Activated CD4-positive, alpha-beta T cell treated with anti-CD3 and anti-CD28 coated beads, Interleukin-2, amount 50 U/mL, for 16 hours (primary cell): ENCODE measurements at regions not wholly inside any gene's neighbourhood (a gene's known extent, or its start where the extent isn't known, plus 50 kb on each side); places are given as distances from the start of the nearest gene placed in this dataset.
A peak's percentile ranks its signal among the peaks of the same experiment; 100 is the strongest.

ENCODE experiments used
- DNase-seq: peaks from one replicate; pipeline ENCODE4 v3.0.0-alpha.2; 2020

DNA sequence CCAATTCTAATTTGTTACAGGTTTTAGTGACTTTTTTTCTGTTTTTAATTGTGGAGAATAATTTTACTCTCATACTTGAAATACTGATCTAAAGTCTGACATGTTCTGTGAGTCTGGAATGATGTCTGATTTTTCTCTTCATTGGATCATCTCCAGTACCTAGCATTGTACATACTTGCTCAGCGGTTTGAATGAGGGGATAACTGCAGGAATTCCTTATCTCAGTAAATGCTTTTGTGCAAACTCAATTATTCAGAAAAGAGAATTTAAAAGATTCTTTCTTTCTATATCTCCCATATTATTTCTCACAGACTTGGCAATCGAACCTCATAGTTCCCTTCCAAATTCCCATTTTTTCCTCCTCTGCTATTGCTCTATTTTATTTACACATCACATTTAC is 397.9 kb upstream of the SGCD start:
- no peak for DNase-seq

- DNase-seq: no peak
Measured at GRCh38 chr5:155934964-155935363, 392.0 kb upstream of the SGCD start.

GRCh38 chr5:155935723-155936122 is 391.2 kb upstream of the SGCD start:
- DNase-seq: no peak

GRCh38 chr5:155936520-155937406 is 390.2 kb upstream of the SGCD start:
- no peak for DNase-seq

GRCh38 chr5:155938051-155938450 is 388.9 kb upstream of the SGCD start:
- DNase-seq: no peak

- DNase-seq: no peak
Measured at GRCh38 chr5:155941340-155941739, 385.6 kb upstream of the SGCD start.

- peak; percentile 33 for DNase-seq
Measured at GRCh38 chr5:155943516-155944407, 383.2 kb upstream of the SGCD start.

DNA sequence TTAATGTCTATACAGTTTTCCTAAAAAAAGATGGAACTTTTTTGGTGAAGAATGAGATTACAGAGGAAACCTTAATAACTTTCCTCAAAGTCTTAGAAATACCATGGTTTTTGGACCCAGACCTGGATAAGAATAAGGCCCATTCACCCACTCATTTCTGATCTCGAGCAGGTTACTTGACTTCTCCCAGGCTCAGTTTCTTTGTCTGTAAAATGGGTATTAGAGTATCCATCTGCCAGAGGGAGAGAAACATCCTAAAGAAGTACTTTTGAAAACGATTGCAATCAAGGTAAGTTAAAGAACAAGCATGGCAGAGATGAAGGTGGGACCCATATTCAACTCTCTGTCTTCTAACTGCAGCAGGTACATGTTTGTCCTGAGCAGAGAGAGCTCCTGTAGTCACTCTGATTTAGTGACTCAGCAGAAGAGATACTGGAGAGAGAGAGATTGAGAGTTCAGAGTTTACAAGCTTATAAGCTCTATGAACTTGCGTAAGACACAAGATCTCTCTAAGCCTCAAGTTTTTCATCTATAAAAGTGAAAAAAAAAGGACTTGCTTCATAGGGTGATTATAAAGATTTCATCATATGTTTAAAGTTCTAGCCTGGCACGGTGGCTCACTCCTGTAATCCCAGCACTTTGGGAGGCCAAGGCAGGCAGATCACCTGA is 379.4 kb upstream of the SGCD start:
- no peak for DNase-seq

- DNase-seq: no peak
Measured at GRCh38 chr5:155948576-155948975, 378.4 kb upstream of the SGCD start.

DNA sequence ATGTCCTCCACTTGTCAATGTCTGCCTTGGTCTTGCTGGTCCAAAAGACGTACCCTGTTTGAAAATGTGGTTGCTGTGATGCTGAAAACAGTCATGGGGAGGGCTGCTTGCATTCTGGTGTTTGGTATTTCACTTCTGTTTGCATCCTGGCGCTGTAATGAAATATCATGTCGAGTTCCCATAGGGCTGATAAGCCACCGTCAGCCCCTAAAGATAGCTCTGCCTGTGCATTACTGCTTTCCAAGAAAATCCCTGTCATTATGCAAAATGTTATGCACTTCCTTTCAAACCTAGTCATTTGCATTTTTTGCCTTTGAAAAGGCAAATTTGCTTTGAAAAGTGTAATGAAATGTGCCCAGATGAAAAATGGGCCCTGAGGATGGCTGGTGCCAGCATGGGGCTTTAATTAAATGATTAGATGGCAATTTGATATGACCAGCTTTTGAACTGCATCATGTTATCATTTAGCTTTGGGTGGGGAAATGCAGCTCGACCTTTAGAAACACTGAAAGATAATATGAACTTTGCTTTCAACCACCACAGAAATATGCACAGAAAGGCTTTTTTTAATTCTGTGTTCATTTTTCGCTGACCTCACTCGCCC is 374.4 kb upstream of the SGCD start:
- no peak for DNase-seq

DNA sequence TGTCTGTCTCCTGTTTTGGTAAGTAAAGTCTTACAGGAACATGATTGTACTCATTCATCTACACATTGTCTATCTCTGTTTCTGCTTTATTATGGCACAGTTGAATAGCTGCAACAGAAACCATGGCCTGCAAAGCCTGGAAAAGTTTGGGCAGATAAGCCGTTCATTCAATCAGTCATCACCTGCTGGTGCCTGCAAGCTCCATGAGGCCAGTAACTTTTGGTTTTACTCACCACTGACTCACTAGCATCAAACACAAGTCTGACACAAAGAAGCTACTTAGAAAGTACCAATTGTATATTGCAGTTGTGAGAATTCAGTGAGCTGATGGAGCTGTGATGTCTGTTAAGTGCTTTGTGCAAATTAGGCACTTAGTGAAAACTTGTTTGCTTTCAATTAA is 373.6 kb upstream of the SGCD start:
- DNase-seq: peak; percentile 59

DNA sequence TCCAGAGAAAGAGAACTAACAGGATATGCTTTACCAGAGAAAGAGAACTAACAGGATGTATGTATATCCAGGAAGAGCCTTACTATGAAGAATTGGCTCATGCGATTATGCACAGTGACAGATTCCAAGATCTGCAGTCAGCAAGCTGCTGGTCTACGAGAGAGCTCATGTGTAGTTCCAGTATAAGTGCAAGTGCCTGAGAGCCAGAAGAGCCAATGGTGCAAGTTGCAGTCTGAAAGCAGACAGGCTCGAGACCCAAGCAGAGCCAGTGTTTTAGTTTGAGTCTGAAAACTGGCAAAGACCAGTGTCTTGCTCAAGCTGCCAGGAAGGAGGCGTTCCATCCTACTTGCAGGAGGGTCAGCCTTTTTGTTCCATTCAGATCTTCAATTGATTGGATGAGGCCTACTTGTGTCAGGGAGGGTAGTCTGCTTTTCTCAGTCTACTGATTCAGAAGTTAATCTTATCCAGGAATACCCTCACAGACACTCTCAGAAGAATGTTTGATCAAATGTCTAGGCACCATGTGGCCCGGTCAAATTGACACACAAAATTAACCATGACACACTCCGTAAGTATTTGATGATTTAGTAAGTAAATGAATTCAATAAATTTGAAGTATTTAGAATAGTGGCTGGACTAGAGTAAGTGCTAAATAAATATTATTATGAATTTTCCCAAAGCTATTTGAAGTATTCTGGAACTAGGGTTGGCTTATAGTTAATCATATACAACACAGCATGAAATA is 372.1 kb upstream of the SGCD start:
- no peak for DNase-seq

GRCh38 chr5:155957884-155958283 is 369.1 kb upstream of the SGCD start:
- no peak for DNase-seq

- no peak for DNase-seq
Measured at GRCh38 chr5:155959082-155959481, 367.9 kb upstream of the SGCD start.

DNA sequence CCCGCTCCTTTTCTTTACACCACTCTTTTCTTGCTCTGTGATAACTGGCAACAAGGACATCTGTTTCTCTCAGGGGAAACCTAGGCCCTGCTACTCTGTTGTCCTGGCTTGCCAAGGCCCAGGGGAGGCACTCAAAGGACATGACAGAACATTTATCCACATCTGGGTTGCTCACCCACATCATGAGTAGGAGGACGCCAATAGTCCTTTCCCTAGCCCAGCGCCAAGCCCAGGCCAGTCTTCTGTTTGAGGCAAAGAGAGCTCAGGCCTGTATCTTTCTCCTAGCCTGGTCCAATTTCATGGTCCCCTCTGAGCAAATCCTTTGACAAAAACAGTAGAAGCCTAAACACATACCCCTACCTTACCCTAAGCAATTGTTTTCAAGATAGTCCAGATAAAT is 366.8 kb upstream of the SGCD start:
- DNase-seq: no peak

DNA sequence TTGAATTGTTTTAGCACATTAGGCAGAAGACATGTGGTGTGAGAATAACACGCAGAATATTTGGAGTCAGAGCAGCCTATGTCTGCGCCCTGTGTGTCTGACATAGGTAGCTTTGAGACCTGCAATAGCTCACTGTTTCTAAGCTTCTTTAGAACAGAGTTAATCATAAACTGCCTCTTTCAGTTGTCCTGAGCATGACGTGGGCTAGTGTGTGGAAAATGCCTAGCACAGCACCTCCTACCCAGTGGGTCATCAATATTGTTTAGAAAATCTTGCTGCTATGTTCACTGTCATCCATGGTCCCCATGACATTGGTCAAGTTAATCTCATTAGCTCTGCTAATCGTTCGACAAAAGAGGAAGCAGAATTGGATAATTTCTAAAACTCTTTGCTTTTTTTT is 357.4 kb upstream of the SGCD start:
- no peak for DNase-seq

GRCh38 chr5:155974369-155974768 is 352.6 kb upstream of the SGCD start:
- DNase-seq: no peak

GRCh38 chr5:155978850-155979249 is 348.1 kb upstream of the SGCD start:
- no peak for DNase-seq

DNA sequence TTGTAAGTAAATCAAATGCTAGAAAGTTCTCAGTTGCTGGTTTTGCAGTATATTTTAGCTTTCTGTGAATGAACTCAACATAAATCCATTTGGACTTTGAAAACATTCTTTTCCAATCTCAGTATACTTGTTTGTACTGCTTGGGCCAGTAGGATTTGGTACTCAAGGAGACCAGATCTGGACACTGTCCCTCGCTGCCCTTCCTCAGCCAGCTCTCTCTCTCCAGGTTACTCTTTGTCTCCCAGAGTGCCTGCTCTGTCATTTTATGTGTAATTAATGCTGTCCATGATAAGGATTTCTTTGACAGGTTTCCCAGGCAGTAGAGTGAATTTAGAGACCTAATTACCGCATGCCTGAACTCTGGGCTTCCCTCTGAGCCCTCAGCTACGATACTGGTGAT is 344.6 kb upstream of the SGCD start:
- no peak for DNase-seq

DNA sequence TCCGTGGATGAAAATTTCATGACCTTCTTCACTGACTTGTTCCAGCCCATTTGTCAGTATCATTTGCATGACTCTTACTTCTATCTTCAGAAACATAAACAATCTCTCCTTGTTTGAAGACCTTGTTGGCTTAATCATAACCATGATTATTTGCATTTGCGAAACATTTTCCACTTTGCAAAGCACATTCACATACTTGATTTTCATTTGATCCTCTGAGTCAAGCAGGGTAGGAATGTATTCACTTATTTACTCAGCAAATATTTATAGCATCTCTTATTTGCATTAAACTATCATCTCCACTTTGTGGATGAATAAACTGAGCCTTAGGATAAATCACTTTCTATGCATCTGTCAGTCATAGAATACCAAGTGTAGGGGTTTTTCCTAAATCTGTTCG is 343.0 kb upstream of the SGCD start:
- DNase-seq: no peak

DNA sequence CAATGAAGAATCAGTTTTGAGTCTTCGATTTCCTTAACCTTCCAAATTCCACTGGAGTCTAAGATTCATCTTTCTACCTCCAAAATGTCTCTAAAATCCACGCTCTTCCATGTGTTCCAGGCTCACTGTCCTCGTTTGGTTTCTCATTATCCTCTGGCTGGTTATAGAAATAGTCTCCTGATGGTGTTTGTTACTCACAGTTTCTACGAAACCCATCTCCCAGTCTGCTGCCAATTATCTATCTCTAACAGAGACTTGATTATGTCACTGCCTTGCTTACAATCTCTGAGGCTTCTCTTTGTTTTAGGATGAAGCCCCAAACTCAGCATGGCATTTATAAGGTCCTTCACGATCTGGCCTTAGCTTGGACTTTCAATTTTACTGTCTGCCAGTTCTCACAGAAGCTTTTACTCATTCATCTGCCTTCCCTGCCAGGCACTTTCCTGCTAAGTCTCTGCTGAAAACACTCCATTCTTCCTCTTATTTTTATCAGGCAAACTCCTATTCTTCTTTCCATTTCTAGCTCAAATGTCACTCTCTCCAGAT is 339.6 kb upstream of the SGCD start:
- DNase-seq: no peak

- no peak for DNase-seq
Measured at GRCh38 chr5:155989879-155990278, 337.1 kb upstream of the SGCD start.
